ENCODE measurements at regions not wholly inside any gene's neighbourhood (a gene's known extent, or its start where the extent isn't known, plus 50 kb on each side); places are given as distances from the start of the nearest gene placed in this dataset.

GRCh38 chr7:25424113-25424512 lies 195.8 kb upstream of the NPVF start:
- TF ChIP-seq TAF1 (IDR thresholded peaks at IDR 0.05; ENCODE audit: low read depth, low read length) (no peak), POLR2AphosphoS5 (IDR thresholded peaks at IDR 0.05; ENCODE audit: low read depth, low read length) (no peak), PAX5 (IDR thresholded peaks at IDR 0.05; ENCODE audit: insufficient read depth, low read length, severe bottlenecking) (no peak), POLR2A (IDR thresholded peaks at IDR 0.05; ENCODE audit: low read depth, low read length) (no peak)
- FAIRE-seq (no peak), DNase-seq (ENCODE audit: insufficient read length, low spot score) (no peak)

DNA sequence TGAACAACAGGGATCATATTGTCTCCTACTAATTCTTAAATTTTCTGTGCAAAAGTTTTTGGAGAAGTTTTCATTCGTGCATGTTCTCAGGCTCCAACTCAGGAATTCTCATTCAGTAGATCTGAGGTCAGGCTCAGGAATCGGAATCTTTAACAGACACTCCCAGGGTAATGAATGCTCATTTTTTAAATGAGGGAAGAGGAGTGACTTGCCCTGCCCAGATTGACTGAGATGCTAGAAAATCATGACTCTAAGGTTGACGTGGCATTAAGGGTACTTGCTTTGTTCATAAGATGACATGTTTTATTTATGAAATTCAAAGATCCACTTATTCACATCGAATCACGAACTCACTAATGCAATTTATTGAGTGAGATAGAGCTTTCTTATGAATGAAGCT lies 196.6 kb upstream of the NPVF start:
- no peak for DNase-seq (ENCODE audit: insufficient read length, low spot score)
- TF ChIP-seq TAF1 (IDR thresholded peaks at IDR 0.05; ENCODE audit: low read depth, low read length) (no peak), POU2F2 (IDR thresholded peaks at IDR 0.05; ENCODE audit: low read depth, low read length) (no peak), SPI1 (IDR thresholded peaks at IDR 0.05; ENCODE audit: low read depth, low read length) (no peak), POLR2A (IDR thresholded peaks at IDR 0.05; ENCODE audit: low read depth, low read length) (no peak), POLR2AphosphoS5 (IDR thresholded peaks at IDR 0.05; ENCODE audit: low read depth, low read length) (no peak), PAX5 (IDR thresholded peaks at IDR 0.05; ENCODE audit: insufficient read depth, low read length, severe bottlenecking) (no peak)
- no peak for FAIRE-seq

DNA sequence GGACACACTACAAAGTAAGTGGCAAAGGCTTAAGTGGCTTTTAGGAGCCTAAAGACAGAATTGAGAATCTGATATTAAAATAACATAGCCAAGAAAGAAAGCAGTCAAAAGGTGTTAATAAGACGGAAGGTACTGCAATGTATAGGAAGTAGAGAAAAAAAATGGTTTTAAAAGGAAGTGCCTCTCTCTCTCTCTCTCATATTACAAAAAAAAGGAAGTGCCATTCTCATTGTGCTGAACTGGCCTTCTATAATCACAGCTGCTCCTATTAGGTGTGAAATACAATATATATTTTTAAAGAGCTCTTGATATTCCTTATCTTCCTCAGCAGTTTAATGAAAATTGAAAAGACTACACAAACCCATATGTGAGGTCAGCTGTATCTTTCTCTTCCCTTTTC lies 199.4 kb upstream of the NPVF start:
- DNase-seq (ENCODE audit: insufficient read length, low spot score): no peak
- no peak for FAIRE-seq
- peak; percentile 35; the same call in 1 of the 2 replicates for TF ChIP-seq SPI1 (IDR thresholded peaks at IDR 0.05; ENCODE audit: low read depth, low read length)
- TF ChIP-seq TAF1 (IDR thresholded peaks at IDR 0.05; ENCODE audit: low read depth, low read length): no peak

DNA sequence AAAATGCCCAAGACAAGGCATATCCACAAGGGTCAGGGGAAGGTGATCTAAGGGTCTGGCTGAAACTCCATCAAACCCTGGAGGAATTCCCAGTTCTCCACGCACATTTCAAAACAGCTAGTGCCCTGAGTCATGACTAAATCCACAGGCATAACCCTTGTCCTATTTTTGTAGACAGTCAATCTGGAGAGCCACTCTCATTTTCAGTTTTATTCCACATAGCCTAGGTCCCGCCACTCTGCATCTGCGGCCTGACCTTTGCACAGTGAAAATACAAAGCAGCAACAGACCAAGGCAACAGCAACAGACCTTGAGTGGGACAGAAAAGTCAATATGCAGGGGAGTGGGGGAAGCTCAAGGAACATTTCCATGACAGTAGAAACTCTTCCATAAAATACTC lies 201.4 kb upstream of the NPVF start:
- FAIRE-seq: no peak
- TF ChIP-seq POLR2AphosphoS5 (IDR thresholded peaks at IDR 0.05; ENCODE audit: low read depth, low read length): no peak
- no peak for TF ChIP-seq TAF1 (IDR thresholded peaks at IDR 0.05; ENCODE audit: low read depth, low read length)
- no peak for TF ChIP-seq POLR2A (IDR thresholded peaks at IDR 0.05; ENCODE audit: low read depth, low read length)
- no peak for TF ChIP-seq SPI1 (IDR thresholded peaks at IDR 0.05; ENCODE audit: low read depth, low read length)
- no peak for TF ChIP-seq PAX5 (IDR thresholded peaks at IDR 0.05; ENCODE audit: insufficient read depth, low read length, severe bottlenecking)
- no peak for TF ChIP-seq POU2F2 (IDR thresholded peaks at IDR 0.05; ENCODE audit: low read depth, low read length)
- DNase-seq (ENCODE audit: insufficient read length, low spot score): no peak

- no peak for TF ChIP-seq SPI1 (IDR thresholded peaks at IDR 0.05; ENCODE audit: low read depth, low read length)
- TF ChIP-seq POU2F2 (IDR thresholded peaks at IDR 0.05; ENCODE audit: low read depth, low read length): no peak
- TF ChIP-seq PAX5 (IDR thresholded peaks at IDR 0.05; ENCODE audit: insufficient read depth, low read length, severe bottlenecking): no peak
- DNase-seq (ENCODE audit: insufficient read length, low spot score) (no peak), FAIRE-seq (no peak)
Measured at GRCh38 chr7:25430200-25430931, 202.1 kb upstream of the NPVF start.

GRCh38 chr7:25431956-25432450 lies 203.7 kb upstream of the NPVF start:
- DNase-seq (ENCODE audit: insufficient read length, low spot score) (no peak), FAIRE-seq (no peak)
- TF ChIP-seq SPI1 (IDR thresholded peaks at IDR 0.05; ENCODE audit: low read depth, low read length) (no peak), PAX5 (IDR thresholded peaks at IDR 0.05; ENCODE audit: insufficient read depth, low read length, severe bottlenecking) (no peak), TAF1 (IDR thresholded peaks at IDR 0.05; ENCODE audit: low read depth, low read length) (no peak), POLR2A (IDR thresholded peaks at IDR 0.05; ENCODE audit: low read depth, low read length) (no peak), POLR2AphosphoS5 (IDR thresholded peaks at IDR 0.05; ENCODE audit: low read depth, low read length) (no peak), POU2F2 (IDR thresholded peaks at IDR 0.05; ENCODE audit: low read depth, low read length) (no peak)

GRCh38 chr7:25432807-25433206 lies 204.5 kb upstream of the NPVF start:
- FAIRE-seq (no peak), DNase-seq (ENCODE audit: insufficient read length, low spot score) (no peak)
- TF ChIP-seq TAF1 (IDR thresholded peaks at IDR 0.05; ENCODE audit: low read depth, low read length) (no peak), POU2F2 (IDR thresholded peaks at IDR 0.05; ENCODE audit: low read depth, low read length) (no peak), POLR2A (IDR thresholded peaks at IDR 0.05; ENCODE audit: low read depth, low read length) (no peak), SPI1 (IDR thresholded peaks at IDR 0.05; ENCODE audit: low read depth, low read length) (no peak), PAX5 (IDR thresholded peaks at IDR 0.05; ENCODE audit: insufficient read depth, low read length, severe bottlenecking) (no peak), POLR2AphosphoS5 (IDR thresholded peaks at IDR 0.05; ENCODE audit: low read depth, low read length) (no peak)

DNA sequence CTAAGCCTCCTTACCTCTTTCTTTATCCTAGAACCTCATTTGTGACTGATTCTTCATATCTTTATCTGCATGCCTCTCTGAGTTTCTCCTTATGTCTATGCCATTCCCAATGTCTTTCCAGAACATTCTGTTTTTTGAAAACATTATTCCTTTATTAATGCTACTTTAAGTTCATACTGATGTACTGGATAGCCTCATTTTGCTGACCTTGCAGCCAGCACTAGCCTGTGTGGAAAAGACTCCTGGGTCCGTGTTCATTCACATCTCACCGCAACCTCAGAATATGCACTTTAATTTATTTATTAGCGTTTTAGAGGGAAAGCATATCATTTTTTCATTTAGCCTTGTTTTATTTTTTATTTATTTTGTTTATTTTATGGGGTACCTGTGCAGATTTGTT lies 208.1 kb upstream of the NPVF start:
- no peak for FAIRE-seq
- TF ChIP-seq POU2F2 (IDR thresholded peaks at IDR 0.05; ENCODE audit: low read depth, low read length) (no peak), SPI1 (IDR thresholded peaks at IDR 0.05; ENCODE audit: low read depth, low read length) (no peak)

GRCh38 chr7:25437308-25437707 lies 209.0 kb upstream of the NPVF start:
- TF ChIP-seq PAX5 (IDR thresholded peaks at IDR 0.05; ENCODE audit: insufficient read depth, low read length, severe bottlenecking) (no peak), POLR2AphosphoS5 (IDR thresholded peaks at IDR 0.05; ENCODE audit: low read depth, low read length) (no peak), TAF1 (IDR thresholded peaks at IDR 0.05; ENCODE audit: low read depth, low read length) (no peak), SPI1 (IDR thresholded peaks at IDR 0.05; ENCODE audit: low read depth, low read length) (no peak), POLR2A (IDR thresholded peaks at IDR 0.05; ENCODE audit: low read depth, low read length) (no peak), POU2F2 (IDR thresholded peaks at IDR 0.05; ENCODE audit: low read depth, low read length) (no peak)
- DNase-seq (ENCODE audit: insufficient read length, low spot score) (no peak), FAIRE-seq (no peak)

More for the DNA sequence above, 208.1 kb upstream of the NPVF start:
- DNase-seq (ENCODE audit: insufficient read length, low spot score): no peak

GRCh38 chr7:25444991-25445390 lies 216.7 kb upstream of the NPVF start:
- FAIRE-seq (no peak), DNase-seq (ENCODE audit: insufficient read length, low spot score) (no peak)
- no peak for TF ChIP-seq TAF1 (IDR thresholded peaks at IDR 0.05; ENCODE audit: low read depth, low read length)
- TF ChIP-seq POU2F2 (IDR thresholded peaks at IDR 0.05; ENCODE audit: low read depth, low read length): no peak
- TF ChIP-seq POLR2AphosphoS5 (IDR thresholded peaks at IDR 0.05; ENCODE audit: low read depth, low read length): no peak
- TF ChIP-seq POLR2A (IDR thresholded peaks at IDR 0.05; ENCODE audit: low read depth, low read length): no peak
- no peak for TF ChIP-seq PAX5 (IDR thresholded peaks at IDR 0.05; ENCODE audit: insufficient read depth, low read length, severe bottlenecking)
- TF ChIP-seq SPI1 (IDR thresholded peaks at IDR 0.05; ENCODE audit: low read depth, low read length): no peak
